HCT116 (cell line): ENCODE measurements at regions not wholly inside any gene's neighbourhood (a gene's known extent, or its start where the extent isn't known, plus 50 kb on each side); places are given as distances from the start of the nearest gene placed in this dataset.

Source experiments
- ATAC-seq: fragments of 200-7000 bp; cut with Tn5 transposase; 2 replicates; pipeline ENCODE4 v1.9.1; 2020; ENCODE audit warnings: mild to moderate bottlenecking, moderate library complexity
- BruUV-seq: library from RNA; stranded (reverse); fragments of 400-500 nt; replicated peaks from 2 replicates; lab custom pipeline; 2021; lab: Mats Ljungman, UMichigan
- CTCF ChIA-PET: fragments of 300-600 bp; sonication (Branson Sonifier 250); formaldehyde crosslinking; loops from one replicate; lab custom pipeline; 2021; ENCODE audit warnings: antibody characterized with exemption; lab: Charles Lee
- POLR2A ChIA-PET: fragments of 300-600, 350-600 bp; sonication (Branson Sonifier 250); formaldehyde crosslinking; loops from one replicate; lab custom pipeline; 2021; ENCODE audit warnings: antibody characterized with exemption; lab: Charles Lee
- RAD21 ChIA-PET, 2 experiments: fragments of 300-600 bp; sonication (Branson Sonifier 250); formaldehyde crosslinking; loops; one replicate each; lab custom pipeline; 2023; ENCODE audit warnings: low total read pairs in 2 of 2; ENCODE audit not compliant: uncharacterized antibody in 2 of 2, unreplicated experiment in 2 of 2, low non-redundant PET in 1 of 2; lab: Charles Lee
- DNase-seq: peaks from one replicate; pipeline ENCODE4 v3.0.0-alpha.2; 2010; ENCODE audit warnings: low read depth, low spot score
- H2AFZ ChIP-seq: fragments of 200-600 bp; shearing (Covaris generic), sonication (generic); 2 replicates; pipeline ENCODE4 v1.6.1; 2017; ENCODE audit warnings: low read depth, mixed run types, mixed read lengths, antibody characterized with exemption, low read length; ENCODE audit not compliant: poor library complexity, severe bottlenecking
- H3K27ac ChIP-seq: 2 replicates; pipeline ENCODE4 v1.5.1; 2012; ENCODE audit warnings: low read depth, low read length
- H3K27me3 ChIP-seq: fragments of 200-600 bp; sonication (generic); 2 replicates; pipeline ENCODE4 v1.6.1; 2016; ENCODE audit warnings: mixed run types, low read length, mixed read lengths; ENCODE audit not compliant: insufficient read depth
- H3K36me3 ChIP-seq, 2 experiments: fragments of 200-500 bp in 1 of 2; fragments of 200-600 bp in 1 of 2; sonication (Bioruptor generic) in 1 of 2; sonication (generic) in 1 of 2; 2 replicates each; pipeline versions ENCODE4 v1.5.1 to v1.6.1; 2014 to 2016; ENCODE audit warnings: low read length in 2 of 2, inconsistent platforms in 1 of 2, mixed read lengths in 1 of 2, mixed run types in 1 of 2; ENCODE audit not compliant: insufficient read depth in 2 of 2, control insufficient read depth in 1 of 2
- H3K4me1 ChIP-seq, 2 experiments: fragments of 200-600 bp in 1 of 2; sonication (generic) in 1 of 2; 2 replicates each; pipeline versions ENCODE4 v1.5.1 to v1.6.1; 2012 to 2017; ENCODE audit warnings: low read length in 2 of 2, inconsistent platforms in 1 of 2, mild to moderate bottlenecking in 1 of 2, mixed read lengths in 1 of 2, mixed run types in 1 of 2, moderate library complexity in 1 of 2; ENCODE audit not compliant: insufficient read depth in 2 of 2, control insufficient read depth in 1 of 2
- H3K4me2 ChIP-seq: fragments of 200-600 bp; sonication (generic); 2 replicates; pipeline ENCODE4 v1.6.1; 2017; ENCODE audit warnings: mixed run types, low read length, mixed read lengths
- H3K4me3 ChIP-seq, 2 experiments: fragments of 200-600 bp in 1 of 2; sonication (generic) in 1 of 2; replicated peaks in 1 of 2; 2 replicates each; pipeline ENCODE4 v1.5.1; 2011 to 2016; ENCODE audit warnings: low read length in 2 of 2, control low read depth in 1 of 2, low read depth in 1 of 2, mild to moderate bottlenecking in 1 of 2, mixed read lengths in 1 of 2, mixed run types in 1 of 2
- H3K79me2 ChIP-seq: fragments of 200-600 bp; sonication (generic); 2 replicates; pipeline ENCODE4 v1.6.1; 2017; ENCODE audit warnings: mild to moderate bottlenecking, mixed run types, low read length, moderate library complexity, mixed read lengths; ENCODE audit not compliant: insufficient read depth
- H3K9ac ChIP-seq: fragments of 200-600 bp; sonication (generic); 2 replicates; pipeline ENCODE4 v1.6.1; 2016; ENCODE audit warnings: low read length, mixed read lengths
- H3K9me2 ChIP-seq: fragments of 200-600 bp; sonication (generic), shearing (Covaris generic); 2 replicates; pipeline ENCODE4 v1.6.1; 2017; ENCODE audit warnings: mixed run types, mild to moderate bottlenecking, moderate library complexity; ENCODE audit not compliant: insufficient read depth
- H3K9me3 ChIP-seq, 2 experiments: fragments of 200-500 bp in 1 of 2; fragments of 200-600 bp in 1 of 2; sonication (Bioruptor generic) in 1 of 2; sonication (generic) in 1 of 2; 2 replicates each; pipeline ENCODE4 v1.6.1; 2014 to 2017; ENCODE audit warnings: low read length in 2 of 2, mixed read lengths in 2 of 2, inconsistent platforms in 1 of 2, low read depth in 1 of 2, mild to moderate bottlenecking in 1 of 2, mixed run types in 1 of 2, moderate library complexity in 1 of 2; ENCODE audit not compliant: control insufficient read depth in 1 of 2, insufficient read depth in 1 of 2
- H4K20me1 ChIP-seq: fragments of 200-600 bp; sonication (generic), shearing (Covaris generic); 2 replicates; pipeline ENCODE4 v1.6.1; 2017; ENCODE audit warnings: mixed run types, mild to moderate bottlenecking, moderate library complexity; ENCODE audit not compliant: insufficient read depth
- EGR1 ChIP-seq: IDR thresholded peaks from 2 replicates; pipeline ENCODE4 v1.6.1; 2012; ENCODE audit warnings: low read depth
- FOSL1 ChIP-seq: IDR thresholded peaks from 2 replicates; pipeline ENCODE4 v1.6.1; 2012; ENCODE audit warnings: low read depth
- SIN3A ChIP-seq: IDR thresholded peaks from 2 replicates; pipeline ENCODE4 v1.6.1; 2012; ENCODE audit warnings: low read depth
- YY1 ChIP-seq: IDR thresholded peaks from 2 replicates; pipeline ENCODE4 v1.6.1; 2011; ENCODE audit warnings: low read length, low read depth, moderate library complexity, mild to moderate bottlenecking; ENCODE audit not compliant: insufficient replicate concordance; ENCODE audit errors: extremely low read depth
- ZNF274 ChIP-seq: fragments of 200-500 bp; sonication (Bioruptor generic); IDR thresholded peaks from 2 replicates; pipeline ENCODE4 v1.6.1; 2014; ENCODE audit warnings: mild to moderate bottlenecking, low read depth, low read length, inconsistent platforms
- intact Hi-C: fragments of 100-400 bp; cut with micrococcal nuclease; formaldehyde crosslinking; loops from 2 replicates; pipeline ENCODE4 v1.10.0; 2022
- TF ChIP-seq, protein P1 (sequence below), 3 experiments: fragments of 200-600 bp in 1 of 3; sonication (generic) in 1 of 3; IDR thresholded peaks in 2 of 3; conservative IDR thresholded peaks in 1 of 3; 2 replicates each; pipeline ENCODE4 v1.5.1; 2012 to 2017; ENCODE audit warnings: low read depth in 2 of 3, low read length in 2 of 3, antibody characterized with exemption in 1 of 3, borderline replicate concordance in 1 of 3, control low read depth in 1 of 3, mild to moderate bottlenecking in 1 of 3, mixed read lengths in 1 of 3, mixed run types in 1 of 3, moderate library complexity in 1 of 3; ENCODE audit not compliant: insufficient read depth in 1 of 3

GRCh38 chr13:33684874-33685273 lies 133.1 kb upstream of the RFC3 start:
- no TSS peak for BruUV-seq
- CTCF ChIA-PET = no interaction called here
- H3K36me3 ChIP-seq = no peaks in the 10 kb centered on the region
- H4K20me1 ChIP-seq = no peaks in the 10 kb centered on the region
- H2AFZ ChIP-seq = no peak overlapping the region
- H3K9me3 ChIP-seq = no peaks in the 10 kb centered on the region
- DNase-seq (no peak), ATAC-seq (no peak)
- no peaks in the 10 kb centered on the region for H3K9me2 ChIP-seq
- RAD21 ChIA-PET = no interaction called here
- no peaks in the 10 kb centered on the region for H3K79me2 ChIP-seq
- H3K27me3 ChIP-seq = no peaks in the 10 kb centered on the region
- POLR2A ChIA-PET = no interaction called here
- no peaks in the 10 kb centered on the region for H3K4me1 ChIP-seq
- TF ChIP-seq EGR1 (no peak), FOSL1 (no peak)
- no peak overlapping the region for H3K9ac ChIP-seq
- no peak overlapping the region for H3K4me2 ChIP-seq
- no peak overlapping the region for H3K27ac ChIP-seq
- intact Hi-C loops = no loop called here
- no peak overlapping the region for H3K4me3 ChIP-seq

- no peaks in the 10 kb centered on the region for H3K9me3 ChIP-seq
- no peaks in the 10 kb centered on the region for H3K36me3 ChIP-seq
- no peaks in the 10 kb centered on the region for H4K20me1 ChIP-seq
- H3K4me2 ChIP-seq = no peak overlapping the region
- intact Hi-C loops = no loop called here
- no TSS peak for BruUV-seq
- RAD21 ChIA-PET = no interaction called here
- CTCF ChIA-PET = no interaction called here
- H2AFZ ChIP-seq = no peak overlapping the region
- no peaks in the 10 kb centered on the region for H3K9me2 ChIP-seq
- no peak overlapping the region for H3K9ac ChIP-seq
- no peaks in the 10 kb centered on the region for H3K4me1 ChIP-seq
- TF ChIP-seq, protein P1, sequence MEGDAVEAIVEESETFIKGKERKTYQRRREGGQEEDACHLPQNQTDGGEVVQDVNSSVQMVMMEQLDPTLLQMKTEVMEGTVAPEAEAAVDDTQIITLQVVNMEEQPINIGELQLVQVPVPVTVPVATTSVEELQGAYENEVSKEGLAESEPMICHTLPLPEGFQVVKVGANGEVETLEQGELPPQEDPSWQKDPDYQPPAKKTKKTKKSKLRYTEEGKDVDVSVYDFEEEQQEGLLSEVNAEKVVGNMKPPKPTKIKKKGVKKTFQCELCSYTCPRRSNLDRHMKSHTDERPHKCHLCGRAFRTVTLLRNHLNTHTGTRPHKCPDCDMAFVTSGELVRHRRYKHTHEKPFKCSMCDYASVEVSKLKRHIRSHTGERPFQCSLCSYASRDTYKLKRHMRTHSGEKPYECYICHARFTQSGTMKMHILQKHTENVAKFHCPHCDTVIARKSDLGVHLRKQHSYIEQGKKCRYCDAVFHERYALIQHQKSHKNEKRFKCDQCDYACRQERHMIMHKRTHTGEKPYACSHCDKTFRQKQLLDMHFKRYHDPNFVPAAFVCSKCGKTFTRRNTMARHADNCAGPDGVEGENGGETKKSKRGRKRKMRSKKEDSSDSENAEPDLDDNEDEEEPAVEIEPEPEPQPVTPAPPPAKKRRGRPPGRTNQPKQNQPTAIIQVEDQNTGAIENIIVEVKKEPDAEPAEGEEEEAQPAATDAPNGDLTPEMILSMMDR (IDR thresholded peaks at IDR 0.05 in 2 of 3, conservative IDR thresholded peaks at IDR 0.05 in 1 of 3; ENCODE audit: borderline replicate concordance in 1 of 3, insufficient read depth in 1 of 3, low read depth in 2 of 3, low read length in 2 of 3) = no peak
- no peak for TF ChIP-seq SIN3A
- TF ChIP-seq YY1 = no peak
- no peak for TF ChIP-seq ZNF274
- DNase-seq (no peak), ATAC-seq (no peak)
- no peaks in the 10 kb centered on the region for H3K27me3 ChIP-seq
- H3K27ac ChIP-seq = no peak overlapping the region
- no peaks in the 10 kb centered on the region for H3K79me2 ChIP-seq
- POLR2A ChIA-PET = no interaction called here
- no peak overlapping the region for H3K4me3 ChIP-seq
Measured at GRCh38 chr13:33686772-33687480, 131.0 kb upstream of the RFC3 start.
